Left ventricle myocardium inferior (tissue), 1 donor: ENCODE measurements at regions not wholly inside any gene's neighbourhood (a gene's known extent, or its start where the extent isn't known, plus 50 kb on each side); places are given as distances from the start of the nearest gene placed in this dataset.

Experiments
- DNase-seq: peaks from one replicate; pipeline ENCODE4 v3.0.0-alpha.2; 2020
- H3K27ac ChIP-seq: fragments of 200-600 bp; replicated peaks from 2 replicates; pipeline ENCODE4 v1.8.0; 2021
- H3K27me3 ChIP-seq: fragments of 200-600 bp; 2 replicates; pipeline ENCODE4 v1.8.0; 2021; ENCODE audit warnings: low read depth
- H3K36me3 ChIP-seq: fragments of 200-600 bp; 2 replicates; pipeline ENCODE4 v1.8.0; 2021
- H3K4me1 ChIP-seq: fragments of 200-600 bp; 2 replicates; pipeline ENCODE4 v1.8.0; 2021
- H3K4me3 ChIP-seq: fragments of 200-600 bp; 2 replicates; pipeline ENCODE4 v1.8.0; 2021; ENCODE audit warnings: mild to moderate bottlenecking, moderate library complexity
- H3K9me3 ChIP-seq: fragments of 200-600 bp; replicated peaks from 2 replicates; pipeline ENCODE4 v1.8.0; 2021
- intact Hi-C: fragments of 100-400 bp; cut with micrococcal nuclease; formaldehyde crosslinking; loops from one replicate; pipeline ENCODE4 v1.11.0; 2022
- TF ChIP-seq, protein P1 (sequence below): fragments of 200-600 bp; IDR thresholded peaks from 2 replicates; pipeline ENCODE4 v1.8.0; 2021; ENCODE audit warnings: antibody characterized with exemption, mild to moderate bottlenecking, borderline replicate concordance
- donor health status: DM: no; HTN: yes; CAD: no; lungs with severe emphysema.

DNA sequence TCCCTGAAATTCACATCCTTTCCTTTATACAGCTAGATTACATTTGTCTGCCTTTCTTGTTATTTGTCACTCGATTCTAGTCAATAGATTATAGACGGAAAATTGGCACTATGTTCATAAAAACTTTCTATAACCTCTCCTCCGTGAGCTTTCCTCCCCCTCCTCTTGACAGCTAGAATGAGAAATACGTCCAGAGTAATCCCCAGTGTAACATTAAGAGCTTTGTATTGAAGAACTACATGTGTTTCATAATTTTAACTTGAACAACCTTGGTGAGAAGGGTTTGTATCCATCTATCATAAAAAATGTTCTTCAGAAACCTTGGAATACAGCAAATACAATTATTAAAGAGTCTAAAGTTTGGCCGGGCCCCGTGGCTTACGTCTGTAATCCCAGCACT lies 1707.4 kb downstream of the PCDH7 start:
- intact Hi-C loops = no loop called here
- Histone ChIP-seq H3K36me3 (no peaks in the 10 kb centered on the region), H3K9me3 (peaks cover 22% of the 10 kb centered on the region), H3K4me3 (no peak overlapping the region), H3K4me1 (no peaks in the 10 kb centered on the region), H3K27ac (no peak overlapping the region), H3K27me3 (no peaks in the 10 kb centered on the region)
- TF ChIP-seq, protein P1, sequence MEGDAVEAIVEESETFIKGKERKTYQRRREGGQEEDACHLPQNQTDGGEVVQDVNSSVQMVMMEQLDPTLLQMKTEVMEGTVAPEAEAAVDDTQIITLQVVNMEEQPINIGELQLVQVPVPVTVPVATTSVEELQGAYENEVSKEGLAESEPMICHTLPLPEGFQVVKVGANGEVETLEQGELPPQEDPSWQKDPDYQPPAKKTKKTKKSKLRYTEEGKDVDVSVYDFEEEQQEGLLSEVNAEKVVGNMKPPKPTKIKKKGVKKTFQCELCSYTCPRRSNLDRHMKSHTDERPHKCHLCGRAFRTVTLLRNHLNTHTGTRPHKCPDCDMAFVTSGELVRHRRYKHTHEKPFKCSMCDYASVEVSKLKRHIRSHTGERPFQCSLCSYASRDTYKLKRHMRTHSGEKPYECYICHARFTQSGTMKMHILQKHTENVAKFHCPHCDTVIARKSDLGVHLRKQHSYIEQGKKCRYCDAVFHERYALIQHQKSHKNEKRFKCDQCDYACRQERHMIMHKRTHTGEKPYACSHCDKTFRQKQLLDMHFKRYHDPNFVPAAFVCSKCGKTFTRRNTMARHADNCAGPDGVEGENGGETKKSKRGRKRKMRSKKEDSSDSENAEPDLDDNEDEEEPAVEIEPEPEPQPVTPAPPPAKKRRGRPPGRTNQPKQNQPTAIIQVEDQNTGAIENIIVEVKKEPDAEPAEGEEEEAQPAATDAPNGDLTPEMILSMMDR = no peak
- no peak for DNase-seq

DNA sequence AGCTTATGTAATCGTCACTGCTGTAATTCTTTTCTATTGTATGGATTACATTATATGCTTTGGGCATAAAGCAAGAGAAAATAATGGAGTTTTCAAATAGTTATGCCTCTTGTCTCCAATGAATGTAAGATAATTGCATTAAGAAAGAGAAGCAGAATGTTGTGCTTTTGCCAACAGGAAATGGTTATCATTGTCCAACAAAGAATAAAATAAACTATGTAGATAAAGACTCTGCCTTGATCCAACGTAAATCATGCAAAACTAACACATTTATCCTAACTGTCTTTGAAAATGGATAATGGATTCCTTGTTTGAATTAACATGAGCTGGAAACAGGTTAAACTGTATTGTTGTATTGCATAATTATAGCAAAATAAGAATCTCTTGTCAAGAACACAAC lies 1709.0 kb downstream of the PCDH7 start:
- Histone ChIP-seq H3K9me3 (peaks cover 7% of the 10 kb centered on the region), H3K4me1 (no peaks in the 10 kb centered on the region), H3K4me3 (no peak overlapping the region), H3K36me3 (no peaks in the 10 kb centered on the region), H3K27ac (no peak overlapping the region), H3K27me3 (no peaks in the 10 kb centered on the region)
- TF ChIP-seq, protein P1 = no peak
- no peak for DNase-seq
- intact Hi-C loops = no loop called here

DNA sequence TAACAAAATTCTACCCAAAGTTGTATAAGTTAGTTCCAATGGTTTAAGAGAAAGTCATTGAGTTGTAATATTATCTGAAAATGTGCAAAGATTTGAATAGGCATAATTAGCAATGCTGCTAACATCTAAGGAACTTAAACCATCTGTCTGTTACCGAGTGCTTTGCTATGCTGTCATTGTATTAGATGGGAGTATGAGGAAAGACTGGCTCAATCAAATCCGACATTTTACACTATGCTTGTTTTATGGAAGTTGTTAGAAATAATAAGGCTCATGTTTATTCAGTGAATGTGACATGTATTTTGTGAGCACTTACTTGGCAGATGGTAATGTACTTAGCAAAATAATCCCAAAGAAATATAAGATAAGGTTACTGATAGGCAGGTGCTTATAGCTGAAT lies 1715.1 kb downstream of the PCDH7 start:
- Histone ChIP-seq H3K27me3 (no peaks in the 10 kb centered on the region), H3K9me3 (peaks cover 6% of the 10 kb centered on the region), H3K4me3 (no peak overlapping the region), H3K36me3 (no peaks in the 10 kb centered on the region), H3K4me1 (no peaks in the 10 kb centered on the region), H3K27ac (no peak overlapping the region)
- TF ChIP-seq, protein P1 = no peak
- DNase-seq = no peak
- intact Hi-C loops = no loop called here

DNA sequence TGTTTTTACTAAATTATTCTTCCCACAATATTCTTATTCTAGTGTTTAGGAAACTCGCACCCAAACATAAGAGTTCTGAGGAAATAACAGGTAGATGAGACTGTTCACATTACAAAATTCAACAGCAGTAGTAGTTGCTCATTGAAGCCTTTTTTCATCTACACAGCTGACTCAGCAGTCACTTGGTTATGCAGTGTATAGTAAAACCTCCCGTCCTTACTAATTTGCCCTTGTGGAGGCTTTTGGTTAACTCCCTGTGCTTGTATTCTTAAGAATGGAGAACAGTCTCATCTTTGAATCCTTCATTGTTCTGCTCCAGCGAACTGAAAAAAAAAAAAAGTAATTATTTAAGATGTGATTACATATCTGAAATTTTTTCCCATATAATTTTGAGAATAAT lies 1716.6 kb downstream of the PCDH7 start:
- H3K36me3 ChIP-seq = no peaks in the 10 kb centered on the region
- no peaks in the 10 kb centered on the region for H3K27me3 ChIP-seq
- no peak overlapping the region for H3K4me3 ChIP-seq
- peaks cover 5% of the 10 kb centered on the region for H3K9me3 ChIP-seq
- DNase-seq = no peak
- TF ChIP-seq, protein P1 = no peak
- intact Hi-C loops = no loop called here
- no peaks in the 10 kb centered on the region for H3K4me1 ChIP-seq
- H3K27ac ChIP-seq = no peak overlapping the region

DNA sequence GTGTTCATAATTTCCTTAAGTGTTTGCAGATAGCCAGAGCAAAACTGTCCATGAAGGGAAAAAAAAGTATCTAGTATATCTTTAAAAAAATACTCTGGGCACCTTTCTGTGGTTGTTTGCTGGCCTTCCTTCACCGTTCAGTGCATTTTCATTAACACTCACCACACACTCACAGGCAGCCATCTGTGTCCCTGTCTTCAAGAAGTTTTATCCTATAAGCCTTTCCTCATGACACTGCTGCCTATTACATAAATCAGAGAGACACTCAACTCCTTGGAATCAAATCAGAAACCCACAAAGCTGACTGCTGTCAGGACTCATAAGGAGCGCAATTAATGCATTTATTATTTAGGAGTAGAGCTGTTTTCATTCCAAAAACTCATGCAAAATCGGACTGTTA lies 1720.2 kb downstream of the PCDH7 start:
- Histone ChIP-seq H3K4me3 (no peak overlapping the region), H3K27ac (no peak overlapping the region), H3K36me3 (no peaks in the 10 kb centered on the region), H3K9me3 (no peaks in the 10 kb centered on the region), H3K4me1 (no peaks in the 10 kb centered on the region), H3K27me3 (no peaks in the 10 kb centered on the region)
- intact Hi-C loops = no loop called here
- TF ChIP-seq, protein P1 = no peak
- no peak for DNase-seq

DNA sequence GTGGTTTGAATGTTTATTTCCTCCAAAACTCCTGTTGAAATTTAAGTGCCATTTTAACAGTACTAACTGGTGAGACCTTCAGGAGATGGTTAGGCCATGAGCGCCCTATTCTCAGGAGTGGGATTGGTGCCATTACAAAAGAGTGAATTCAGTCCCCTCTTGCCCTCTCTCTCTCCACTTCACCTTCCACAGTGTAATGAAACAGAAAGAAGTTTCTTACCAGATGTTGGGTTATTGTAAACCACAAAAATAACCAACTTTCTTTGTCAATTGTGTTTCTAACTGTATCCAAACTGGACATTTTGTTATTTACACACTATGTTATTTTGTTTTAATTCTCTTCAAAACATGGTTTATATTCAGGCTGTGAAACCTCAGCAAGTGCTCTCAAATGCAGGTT lies 1734.3 kb downstream of the PCDH7 start:
- Histone ChIP-seq H3K36me3 (no peaks in the 10 kb centered on the region), H3K27ac (no peak overlapping the region), H3K27me3 (no peaks in the 10 kb centered on the region), H3K4me1 (no peaks in the 10 kb centered on the region), H3K9me3 (no peaks in the 10 kb centered on the region), H3K4me3 (no peak overlapping the region)
- no peak for DNase-seq
- intact Hi-C loops = no loop called here
- TF ChIP-seq, protein P1 = no peak
